ENCODE measurements at regions not wholly inside any gene's neighbourhood (a gene's known extent, or its start where the extent isn't known, plus 50 kb on each side); places are given as distances from the start of the nearest gene placed in this dataset.

DNA sequence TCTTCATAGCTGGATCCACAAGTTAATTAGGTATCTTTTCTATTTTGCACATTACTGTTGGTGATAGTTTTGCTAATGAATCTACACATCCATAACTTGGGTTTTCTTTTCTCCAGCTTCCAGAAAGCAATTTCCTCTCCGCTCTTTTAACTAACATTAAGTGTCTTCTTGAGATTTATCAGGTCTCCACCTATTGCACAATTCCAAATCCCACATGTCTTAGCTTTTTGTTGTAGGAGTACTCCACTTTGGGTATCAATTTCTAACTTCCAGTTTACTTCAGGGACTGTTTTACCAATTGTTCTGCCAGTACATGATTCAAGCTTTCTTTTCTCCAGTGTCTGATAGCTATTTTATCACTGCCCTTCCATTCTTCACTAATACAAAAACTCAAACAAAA, 129.6 kb downstream of the OLFM4 start:
- WGBS, 5 donors: 84 to 95% (median 90%) methylated on average over 1 of the region's 1 CpG
- H3K27ac ChIP-seq: no peak overlapping the region
- no peak overlapping the region for H3K4me3 ChIP-seq
- H3K9me3 ChIP-seq: peaks cover 0 to 12% (median 6%) of the 10 kb centered on the region in 4 donors
- intact Hi-C loops (cut with DNase I; ENCODE audit: low total_unique reads): no loop called here
- DNase-seq: no peak
- H3K27me3 ChIP-seq: peaks cover 0 to 9% (median 0%) of the 10 kb centered on the region in 3 donors
- no peaks in the 10 kb centered on the region for H3K36me3 ChIP-seq
- TF ChIP-seq POLR2AphosphoS5 (IDR thresholded peaks at IDR 0.05): no peak
- TF ChIP-seq, protein P1, sequence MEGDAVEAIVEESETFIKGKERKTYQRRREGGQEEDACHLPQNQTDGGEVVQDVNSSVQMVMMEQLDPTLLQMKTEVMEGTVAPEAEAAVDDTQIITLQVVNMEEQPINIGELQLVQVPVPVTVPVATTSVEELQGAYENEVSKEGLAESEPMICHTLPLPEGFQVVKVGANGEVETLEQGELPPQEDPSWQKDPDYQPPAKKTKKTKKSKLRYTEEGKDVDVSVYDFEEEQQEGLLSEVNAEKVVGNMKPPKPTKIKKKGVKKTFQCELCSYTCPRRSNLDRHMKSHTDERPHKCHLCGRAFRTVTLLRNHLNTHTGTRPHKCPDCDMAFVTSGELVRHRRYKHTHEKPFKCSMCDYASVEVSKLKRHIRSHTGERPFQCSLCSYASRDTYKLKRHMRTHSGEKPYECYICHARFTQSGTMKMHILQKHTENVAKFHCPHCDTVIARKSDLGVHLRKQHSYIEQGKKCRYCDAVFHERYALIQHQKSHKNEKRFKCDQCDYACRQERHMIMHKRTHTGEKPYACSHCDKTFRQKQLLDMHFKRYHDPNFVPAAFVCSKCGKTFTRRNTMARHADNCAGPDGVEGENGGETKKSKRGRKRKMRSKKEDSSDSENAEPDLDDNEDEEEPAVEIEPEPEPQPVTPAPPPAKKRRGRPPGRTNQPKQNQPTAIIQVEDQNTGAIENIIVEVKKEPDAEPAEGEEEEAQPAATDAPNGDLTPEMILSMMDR (IDR thresholded peaks at IDR 0.05): no peak
- no peak for TF ChIP-seq POLR2A (IDR thresholded peaks at IDR 0.05)
- no peak for TF ChIP-seq EP300 (IDR thresholded peaks at IDR 0.05)
- no peaks in the 10 kb centered on the region for H3K4me1 ChIP-seq

DNA sequence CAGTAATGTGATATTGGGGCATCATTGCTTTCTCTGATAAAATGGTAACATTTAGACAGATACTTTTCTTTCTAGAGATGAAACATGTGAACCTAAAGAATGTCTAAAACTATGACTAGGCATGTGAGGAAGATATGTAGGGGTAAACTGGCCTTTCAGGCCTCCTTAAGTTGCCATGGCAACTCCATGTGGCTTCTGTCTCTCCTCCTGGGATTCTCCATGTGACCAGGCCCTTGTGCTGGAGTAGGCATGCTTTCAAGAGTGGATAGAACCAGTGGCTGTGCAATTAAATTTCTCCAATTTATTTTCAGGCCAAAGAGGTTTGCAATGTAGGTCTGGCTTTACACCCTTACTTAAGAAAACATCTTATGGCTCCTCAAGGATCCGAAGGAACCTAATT, 130.8 kb downstream of the OLFM4 start:
- Histone ChIP-seq H3K27ac (no peak overlapping the region), H3K4me3 (no peak overlapping the region), H3K9me3 (peaks cover 0 to 12% (median 6%) of the 10 kb centered on the region in 4 donors), H3K4me1 (no peaks in the 10 kb centered on the region), H3K27me3 (no peaks in the 10 kb centered on the region), H3K36me3 (no peaks in the 10 kb centered on the region)
- TF ChIP-seq, protein P1 (IDR thresholded peaks at IDR 0.05): no peak
- no peak for TF ChIP-seq POLR2A (IDR thresholded peaks at IDR 0.05)
- TF ChIP-seq EP300 (IDR thresholded peaks at IDR 0.05): no peak
- TF ChIP-seq POLR2AphosphoS5 (IDR thresholded peaks at IDR 0.05): no peak
- intact Hi-C loops (cut with DNase I; ENCODE audit: low total_unique reads): no loop called here
- DNase-seq: no peak
- WGBS, 5 donors: 71 to 93% (median 77%) methylated on average over 1 of the region's 1 CpG

DNA sequence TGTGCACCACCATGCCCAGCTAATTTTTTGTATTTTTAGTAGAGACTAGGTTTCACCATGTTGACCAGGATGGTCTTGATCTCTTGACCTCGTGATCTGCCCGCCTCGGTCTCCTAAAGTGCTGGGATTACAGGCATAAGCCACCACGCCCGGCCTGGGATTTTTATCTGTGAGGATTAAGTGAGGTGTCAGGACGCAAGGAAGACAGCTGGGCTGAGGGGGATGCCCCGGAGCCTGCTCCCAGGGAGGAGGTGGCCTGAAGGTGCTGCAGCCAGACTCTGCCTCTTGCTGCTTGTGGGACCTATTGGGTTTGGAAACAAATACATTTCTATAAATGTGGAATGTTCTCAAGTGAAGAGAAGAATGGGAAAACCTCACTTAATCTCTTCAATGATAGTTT, 131.6 kb downstream of the OLFM4 start:
- intact Hi-C loops (cut with DNase I; ENCODE audit: low total_unique reads): no loop called here
- Histone ChIP-seq H3K4me1 (no peaks in the 10 kb centered on the region), H3K9me3 (peaks cover 0 to 12% (median 6%) of the 10 kb centered on the region in 4 donors), H3K36me3 (no peaks in the 10 kb centered on the region), H3K27me3 (no peaks in the 10 kb centered on the region), H3K4me3 (no peak overlapping the region), H3K27ac (no peak overlapping the region)
- 79 to 85% (median 84%) methylated on average over 6 to 7 of the region's 7 CpGs for WGBS, 5 donors
- no peak for DNase-seq
- TF ChIP-seq POLR2AphosphoS5 (IDR thresholded peaks at IDR 0.05) (no peak), POLR2A (IDR thresholded peaks at IDR 0.05) (no peak)
- TF ChIP-seq, protein P1 (IDR thresholded peaks at IDR 0.05): no peak

DNA sequence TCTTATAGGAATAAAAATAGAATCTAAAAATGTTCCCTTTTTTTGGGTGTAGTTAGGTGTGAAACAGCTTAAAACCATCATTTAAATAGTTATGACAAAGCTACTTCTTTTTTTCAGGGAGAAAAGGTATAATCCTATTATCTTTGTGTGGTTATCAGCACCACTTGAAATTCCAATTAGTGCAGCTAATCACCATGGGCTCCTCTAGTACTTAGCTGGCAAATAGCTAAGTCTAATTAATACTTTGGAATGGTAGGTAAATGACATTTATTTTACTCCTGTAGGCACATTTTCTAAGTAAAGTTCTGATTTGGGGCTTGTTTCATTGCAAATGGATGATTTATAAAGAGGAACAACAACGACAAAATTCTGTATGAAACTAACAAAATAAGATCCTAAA, 132.6 kb downstream of the OLFM4 start:
- H3K27ac ChIP-seq: no peak overlapping the region
- intact Hi-C loops (cut with DNase I; ENCODE audit: low total_unique reads): no loop called here
- H3K9me3 ChIP-seq: peaks cover 0 to 12% (median 6%) of the 10 kb centered on the region in 4 donors
- H3K27me3 ChIP-seq: no peaks in the 10 kb centered on the region
- no peak for DNase-seq
- WGBS, 5 donors: 55 to 76% (median 69%) methylated on average over 1 of the region's 1 CpG
- no peaks in the 10 kb centered on the region for H3K36me3 ChIP-seq
- TF ChIP-seq, protein P1 (IDR thresholded peaks at IDR 0.05): no peak
- no peak for TF ChIP-seq POLR2A (IDR thresholded peaks at IDR 0.05)
- TF ChIP-seq EP300 (IDR thresholded peaks at IDR 0.05): no peak
- TF ChIP-seq POLR2AphosphoS5 (IDR thresholded peaks at IDR 0.05): no peak
- H3K4me1 ChIP-seq: no peaks in the 10 kb centered on the region
- no peak overlapping the region for H3K4me3 ChIP-seq
